ENCODE measurements at regions not wholly inside any gene's neighbourhood (a gene's known extent, or its start where the extent isn't known, plus 50 kb on each side); places are given as distances from the start of the nearest gene placed in this dataset.

DNA sequence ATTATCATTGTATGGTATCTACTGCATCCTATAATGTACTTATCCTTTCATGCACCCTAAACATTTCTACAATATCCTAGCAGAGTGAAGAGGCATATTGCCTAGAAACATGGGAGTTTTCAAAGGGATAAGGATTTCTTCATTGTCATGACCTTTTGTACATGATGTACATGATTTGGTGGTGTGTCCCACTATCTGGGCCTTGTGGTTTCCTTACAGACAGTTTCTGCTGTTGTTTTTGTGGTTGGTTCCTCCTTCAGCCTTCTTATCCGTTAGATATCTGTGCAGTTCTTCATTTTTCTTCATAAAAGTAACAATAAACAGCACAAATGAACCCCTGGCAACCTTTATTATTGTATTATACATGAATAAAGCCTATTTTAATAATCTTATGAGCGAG, 70.4 kb upstream of the BACH1 start:
- Histone ChIP-seq H3K4me3 (no peak overlapping the region), H3K27me3 (no peaks in the 10 kb centered on the region), H3K27ac (no peak overlapping the region), H3K4me1 (peaks cover 4% of the 10 kb centered on the region), H3K36me3 (no peaks in the 10 kb centered on the region), H3K9me3 (no peaks in the 10 kb centered on the region)
- 82% methylated on average over 2 of the region's 2 CpGs for WGBS
- TF ChIP-seq POLR2A (IDR thresholded peaks at IDR 0.05): no peak
- TF ChIP-seq POLR2AphosphoS5 (IDR thresholded peaks at IDR 0.05): no peak
- no peak for TF ChIP-seq EP300 (IDR thresholded peaks at IDR 0.05)
- TF ChIP-seq, protein P1, sequence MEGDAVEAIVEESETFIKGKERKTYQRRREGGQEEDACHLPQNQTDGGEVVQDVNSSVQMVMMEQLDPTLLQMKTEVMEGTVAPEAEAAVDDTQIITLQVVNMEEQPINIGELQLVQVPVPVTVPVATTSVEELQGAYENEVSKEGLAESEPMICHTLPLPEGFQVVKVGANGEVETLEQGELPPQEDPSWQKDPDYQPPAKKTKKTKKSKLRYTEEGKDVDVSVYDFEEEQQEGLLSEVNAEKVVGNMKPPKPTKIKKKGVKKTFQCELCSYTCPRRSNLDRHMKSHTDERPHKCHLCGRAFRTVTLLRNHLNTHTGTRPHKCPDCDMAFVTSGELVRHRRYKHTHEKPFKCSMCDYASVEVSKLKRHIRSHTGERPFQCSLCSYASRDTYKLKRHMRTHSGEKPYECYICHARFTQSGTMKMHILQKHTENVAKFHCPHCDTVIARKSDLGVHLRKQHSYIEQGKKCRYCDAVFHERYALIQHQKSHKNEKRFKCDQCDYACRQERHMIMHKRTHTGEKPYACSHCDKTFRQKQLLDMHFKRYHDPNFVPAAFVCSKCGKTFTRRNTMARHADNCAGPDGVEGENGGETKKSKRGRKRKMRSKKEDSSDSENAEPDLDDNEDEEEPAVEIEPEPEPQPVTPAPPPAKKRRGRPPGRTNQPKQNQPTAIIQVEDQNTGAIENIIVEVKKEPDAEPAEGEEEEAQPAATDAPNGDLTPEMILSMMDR (IDR thresholded peaks at IDR 0.05): no peak
- DNase-seq (ENCODE audit: low spot score in 2 of 2): no peak

DNA sequence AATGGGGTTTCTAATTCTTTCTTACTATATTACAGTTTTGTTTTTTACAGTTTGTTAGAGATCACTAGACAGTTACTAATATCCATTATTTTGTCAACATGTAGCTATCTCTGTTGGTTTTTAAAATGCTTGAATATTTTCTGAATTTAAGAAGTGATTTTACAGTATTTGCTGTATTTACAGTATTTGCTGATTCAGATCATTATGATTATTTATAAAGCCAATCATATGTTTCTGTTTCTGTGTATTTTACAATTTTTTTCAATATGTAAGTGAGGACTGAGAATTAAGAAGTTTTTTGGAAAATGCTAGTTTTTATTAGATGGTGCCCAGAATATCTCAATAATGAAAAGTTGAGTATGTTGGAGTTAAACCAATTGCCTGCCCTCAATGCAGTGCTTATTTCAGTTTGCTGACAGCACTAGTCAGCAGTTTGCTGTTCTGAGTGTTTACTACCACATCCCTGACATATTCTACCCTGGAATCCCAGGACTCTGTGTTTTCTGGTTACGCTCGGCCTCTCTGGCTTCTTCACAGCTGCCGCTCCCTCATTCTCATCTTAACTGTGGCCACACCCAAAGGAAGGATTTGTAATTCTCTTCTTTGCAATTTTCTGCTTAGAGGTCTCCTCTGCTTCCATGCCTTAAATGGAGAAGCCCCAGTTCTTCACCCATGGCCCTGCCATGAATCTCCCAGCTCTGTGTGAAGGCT, 68.0 kb upstream of the BACH1 start:
- Histone ChIP-seq H3K36me3 (no peaks in the 10 kb centered on the region), H3K9me3 (no peaks in the 10 kb centered on the region), H3K27me3 (no peaks in the 10 kb centered on the region), H3K27ac (no peak overlapping the region), H3K4me3 (no peak overlapping the region), H3K4me1 (peaks cover 4% of the 10 kb centered on the region)
- 59% methylated on average over 3 of the region's 3 CpGs for WGBS
- DNase-seq (ENCODE audit: low spot score in 2 of 2): no peak
- TF ChIP-seq POLR2A (IDR thresholded peaks at IDR 0.05) (no peak), EP300 (IDR thresholded peaks at IDR 0.05) (no peak), POLR2AphosphoS5 (IDR thresholded peaks at IDR 0.05) (no peak)
- TF ChIP-seq, protein P1 (IDR thresholded peaks at IDR 0.05): no peak

- no peak for TF ChIP-seq EP300 (IDR thresholded peaks at IDR 0.05)
- no peak for TF ChIP-seq POLR2AphosphoS5 (IDR thresholded peaks at IDR 0.05)
- TF ChIP-seq, protein P1 (IDR thresholded peaks at IDR 0.05): no peak
- TF ChIP-seq POLR2A (IDR thresholded peaks at IDR 0.05): no peak
- H3K27ac ChIP-seq: no peak overlapping the region
- H3K27me3 ChIP-seq: no peaks in the 10 kb centered on the region
- no peaks in the 10 kb centered on the region for H3K36me3 ChIP-seq
- H3K4me1 ChIP-seq: peaks cover 8% of the 10 kb centered on the region
- H3K9me3 ChIP-seq: no peaks in the 10 kb centered on the region
- DNase-seq (ENCODE audit: low spot score in 2 of 2): no peak
- WGBS: 81% methylated on average over 6 of the region's 6 CpGs
- no peak overlapping the region for H3K4me3 ChIP-seq
These were observed 66.8 kb upstream of the BACH1 start for GRCh38 chr21:29231756-29232529.

GRCh38 chr21:29232530-29233255, 66.0 kb upstream of the BACH1 start:
- 78% methylated on average over 8 of the region's 8 CpGs for WGBS
- Histone ChIP-seq H3K27me3 (no peaks in the 10 kb centered on the region), H3K4me1 (peaks cover 16% of the 10 kb centered on the region), H3K9me3 (no peaks in the 10 kb centered on the region), H3K36me3 (no peaks in the 10 kb centered on the region), H3K4me3 (no peak overlapping the region), H3K27ac (no peak overlapping the region)
- TF ChIP-seq, protein P1 (IDR thresholded peaks at IDR 0.05): no peak
- no peak for TF ChIP-seq POLR2AphosphoS5 (IDR thresholded peaks at IDR 0.05)
- DNase-seq (ENCODE audit: low spot score in 2 of 2): no peak

GRCh38 chr21:29233256-29233546, 65.5 kb upstream of the BACH1 start:
- H3K36me3 ChIP-seq: no peaks in the 10 kb centered on the region
- no peaks in the 10 kb centered on the region for H3K27me3 ChIP-seq
- H3K9me3 ChIP-seq: no peaks in the 10 kb centered on the region
- TF ChIP-seq, protein P1 (IDR thresholded peaks at IDR 0.05): no peak
- TF ChIP-seq POLR2AphosphoS5 (IDR thresholded peaks at IDR 0.05): no peak
- TF ChIP-seq POLR2A (IDR thresholded peaks at IDR 0.05): no peak
- no peak for TF ChIP-seq EP300 (IDR thresholded peaks at IDR 0.05)
- no peak for DNase-seq (ENCODE audit: low spot score in 2 of 2)
- no peak overlapping the region for H3K4me3 ChIP-seq
- no peak overlapping the region for H3K27ac ChIP-seq
- WGBS: 52% methylated on average over 7 of the region's 7 CpGs
- H3K4me1 ChIP-seq: peaks cover 21% of the 10 kb centered on the region

All from suprapubic skin (tissue), 4 donors.